Loucy (cell line): ENCODE measurements at regions not wholly inside any gene's neighbourhood (a gene's known extent, or its start where the extent isn't known, plus 50 kb on each side); places are given as distances from the start of the nearest gene placed in this dataset.

Experiments
- H2AFZ ChIP-seq: fragments of 200-600 bp; sonication (generic); 2 replicates; pipeline ENCODE4 v1.6.0; 2016; ENCODE audit warnings: antibody characterized with exemption, mild to moderate bottlenecking, low read length, moderate library complexity
- H3F3A ChIP-seq: fragments of 200-600 bp; 2 replicates; pipeline ENCODE4 v1.6.0; 2016; ENCODE audit warnings: antibody characterized with exemption, low read depth, mild to moderate bottlenecking
- H3K27me3 ChIP-seq: fragments of 200-600 bp; sonication (generic); 2 replicates; pipeline ENCODE4 v1.6.1; 2014; ENCODE audit warnings: low read length, mild to moderate bottlenecking; ENCODE audit not compliant: insufficient read depth, poor library complexity, severe bottlenecking
- H3K36me3 ChIP-seq: fragments of 200-600 bp; sonication (generic); 2 replicates; pipeline ENCODE4 v1.6.1; 2016; ENCODE audit warnings: low read length; ENCODE audit not compliant: insufficient read depth
- H3K4me1 ChIP-seq: fragments of 200-600 bp; sonication (generic); 2 replicates; pipeline ENCODE4 v1.5.1; 2014; ENCODE audit warnings: low read length, mild to moderate bottlenecking; ENCODE audit not compliant: insufficient read depth, poor library complexity, severe bottlenecking
- H3K4me2 ChIP-seq: fragments of 200-600 bp; sonication (generic); 2 replicates; pipeline ENCODE4 v1.6.0; 2014; ENCODE audit warnings: antibody characterized with exemption, low read length, low read depth, mild to moderate bottlenecking; ENCODE audit not compliant: poor library complexity, severe bottlenecking
- H3K4me3 ChIP-seq: fragments of 200-600 bp; sonication (generic); 2 replicates; pipeline ENCODE4 v1.5.1; 2014; ENCODE audit warnings: low read length, mild to moderate bottlenecking, mixed read lengths; ENCODE audit not compliant: poor library complexity, severe bottlenecking
- H3K79me2 ChIP-seq: fragments of 200-600 bp; sonication (generic); 2 replicates; pipeline ENCODE4 v1.6.1; 2014; ENCODE audit warnings: low read length; ENCODE audit not compliant: insufficient read depth
- H3K9ac ChIP-seq: fragments of 200-600 bp; sonication (generic); 2 replicates; pipeline ENCODE4 v1.6.0; 2014; ENCODE audit warnings: mild to moderate bottlenecking, low read depth, low read length, moderate library complexity; ENCODE audit not compliant: poor library complexity, severe bottlenecking
- H3K9me2 ChIP-seq: fragments of 200-600 bp; sonication (generic); replicated peaks from 2 replicates; pipeline ENCODE4 v1.6.1; 2016; ENCODE audit warnings: low read depth, low read length, mixed read lengths
- H3K9me3 ChIP-seq: fragments of 200-600 bp; sonication (generic); 2 replicates; pipeline ENCODE4 v1.6.1; 2014; ENCODE audit warnings: mild to moderate bottlenecking, antibody characterized with exemption, low read length, low read depth; ENCODE audit not compliant: insufficient read depth
- H4K20me1 ChIP-seq: fragments of 200-600 bp; sonication (generic); 2 replicates; pipeline ENCODE4 v1.6.0; 2014; ENCODE audit warnings: antibody characterized with exemption, low read length, mild to moderate bottlenecking; ENCODE audit not compliant: insufficient read depth, poor library complexity, severe bottlenecking
- CTCF ChIP-seq: fragments of 200-600 bp; sonication (generic); conservative IDR thresholded peaks from 2 replicates; pipeline ENCODE4 v1.5.1; 2014; ENCODE audit warnings: mild to moderate bottlenecking, antibody characterized with exemption, low read length
- EZH2phosphoT487 ChIP-seq: fragments of 200-600 bp; IDR thresholded peaks from 2 replicates; pipeline ENCODE4 v1.6.1; 2018; ENCODE audit warnings: antibody characterized with exemption, mild to moderate bottlenecking, moderate library complexity, borderline replicate concordance

GRCh38 chr12:3409662-3410061 is 81.3 kb upstream of the PRMT8 start:
- H3K36me3 ChIP-seq: no peaks in the 10 kb centered on the region
- H3K9me2 ChIP-seq: no peaks in the 10 kb centered on the region
- H3K79me2 ChIP-seq: no peaks in the 10 kb centered on the region
- H3K27me3 ChIP-seq: no peaks in the 10 kb centered on the region
- H3K9me3 ChIP-seq: no peaks in the 10 kb centered on the region; the same call in 1 of the 2 replicates
- H3K4me1 ChIP-seq: no peaks in the 10 kb centered on the region
- no peak overlapping the region for H3K4me3 ChIP-seq
- TF ChIP-seq EZH2phosphoT487 (no peak), CTCF (no peak)
- H3K4me2 ChIP-seq: no peak overlapping the region
- H3F3A ChIP-seq: no peaks in the 10 kb centered on the region
- no peak overlapping the region for H2AFZ ChIP-seq
- no peaks in the 10 kb centered on the region for H4K20me1 ChIP-seq
- no peak overlapping the region for H3K9ac ChIP-seq

GRCh38 chr12:3416159-3416558 is 74.8 kb upstream of the PRMT8 start:
- TF ChIP-seq CTCF (no peak), EZH2phosphoT487 (no peak)
- Histone ChIP-seq H3K4me1 (no peaks in the 10 kb centered on the region), H4K20me1 (no peaks in the 10 kb centered on the region), H3K27me3 (no peaks in the 10 kb centered on the region), H3K9me2 (no peaks in the 10 kb centered on the region), H3K36me3 (no peaks in the 10 kb centered on the region), H3F3A (no peaks in the 10 kb centered on the region), H3K79me2 (no peaks in the 10 kb centered on the region), H3K4me3 (no peak overlapping the region), H3K4me2 (no peak overlapping the region), H3K9ac (no peak overlapping the region), H2AFZ (no peak overlapping the region), H3K9me3 (no peaks in the 10 kb centered on the region)

- no peaks in the 10 kb centered on the region for H3K79me2 ChIP-seq
- H4K20me1 ChIP-seq: no peaks in the 10 kb centered on the region
- no peaks in the 10 kb centered on the region for H3K9me3 ChIP-seq
- H3F3A ChIP-seq: no peaks in the 10 kb centered on the region
- no peak overlapping the region for H3K4me3 ChIP-seq
- H2AFZ ChIP-seq: no peak overlapping the region
- no peaks in the 10 kb centered on the region for H3K36me3 ChIP-seq
- no peaks in the 10 kb centered on the region for H3K9me2 ChIP-seq
- H3K9ac ChIP-seq: no peak overlapping the region
- H3K27me3 ChIP-seq: no peaks in the 10 kb centered on the region
- H3K4me2 ChIP-seq: no peak overlapping the region
- H3K4me1 ChIP-seq: no peaks in the 10 kb centered on the region
- no peak for TF ChIP-seq CTCF
- no peak for TF ChIP-seq EZH2phosphoT487
Observed at GRCh38 chr12:3416670-3417069, 74.3 kb upstream of the PRMT8 start.
